GM19397 (cell line): ENCODE measurements at regions not wholly inside any gene's neighbourhood (a gene's known extent, or its start where the extent isn't known, plus 50 kb on each side); places are given as distances from the start of the nearest gene placed in this dataset.

ENCODE experiments used
- ATAC-seq: cut with Tn5 transposase; IDR thresholded peaks from one replicate; pipeline ENCODE4 v1.9.1; 2021; ENCODE audit warnings: mild to moderate bottlenecking, moderate library complexity; ENCODE audit not compliant: unreplicated experiment

GRCh38 chr1:213828867-213829266 is 158.9 kb upstream of the PROX1 start:
- ATAC-seq, result no peak

GRCh38 chr1:213829780-213830179 is 158.0 kb upstream of the PROX1 start:
- ATAC-seq, result no peak

- ATAC-seq, result no peak
These were observed 157.4 kb upstream of the PROX1 start for GRCh38 chr1:213830371-213830770.

GRCh38 chr1:213840575-213840974 is 147.2 kb upstream of the PROX1 start:
- ATAC-seq, result no peak

- ATAC-seq, result no peak
These were observed 143.1 kb upstream of the PROX1 start for GRCh38 chr1:213844632-213845031.

- no peak for ATAC-seq
These were observed 135.7 kb upstream of the PROX1 start for GRCh38 chr1:213852107-213852506.

GRCh38 chr1:213858581-213858980 is 129.2 kb upstream of the PROX1 start:
- ATAC-seq, result no peak

- ATAC-seq, result no peak
These were observed 125.9 kb upstream of the PROX1 start for GRCh38 chr1:213861841-213862240.

GRCh38 chr1:213864091-213864490 is 123.7 kb upstream of the PROX1 start:
- no peak for ATAC-seq

- no peak for ATAC-seq
These were observed 119.3 kb upstream of the PROX1 start for GRCh38 chr1:213868482-213868881.

GRCh38 chr1:213871179-213871578 is 116.6 kb upstream of the PROX1 start:
- ATAC-seq, result no peak

GRCh38 chr1:213874789-213875188 is 113.0 kb upstream of the PROX1 start:
- ATAC-seq, result no peak

GRCh38 chr1:213876531-213876930 is 111.2 kb upstream of the PROX1 start:
- ATAC-seq, result no peak

- no peak for ATAC-seq
These were observed 104.2 kb upstream of the PROX1 start for GRCh38 chr1:213883618-213884017.

GRCh38 chr1:213884402-213884801 is 103.4 kb upstream of the PROX1 start:
- ATAC-seq, result no peak

- ATAC-seq, result no peak
These were observed 102.8 kb upstream of the PROX1 start for GRCh38 chr1:213884942-213885341.

GRCh38 chr1:213887842-213888241 is 99.9 kb upstream of the PROX1 start:
- ATAC-seq, result no peak

- ATAC-seq, result no peak
These were observed 95.5 kb upstream of the PROX1 start for GRCh38 chr1:213891989-213892902.

- no peak for ATAC-seq
These were observed 89.1 kb upstream of the PROX1 start for GRCh38 chr1:213898684-213899083.

- no peak for ATAC-seq
These were observed 88.4 kb upstream of the PROX1 start for GRCh38 chr1:213899413-213899812.

GRCh38 chr1:213905344-213905743 is 82.4 kb upstream of the PROX1 start:
- no peak for ATAC-seq

- ATAC-seq, result no peak
These were observed 79.3 kb upstream of the PROX1 start for GRCh38 chr1:213908521-213908920.

- ATAC-seq, result no peak
These were observed 73.4 kb upstream of the PROX1 start for GRCh38 chr1:213914392-213914791.
